KOPT-K1 (cell line): ENCODE measurements at regions not wholly inside any gene's neighbourhood (a gene's known extent, or its start where the extent isn't known, plus 50 kb on each side); places are given as distances from the start of the nearest gene placed in this dataset.
"Not testable (repeated sequence)": the region's sequence is repeated elsewhere in the genome, so short reads cannot be mapped to it uniquely, and the experiment has no call there.

ENCODE experiments used
- H3K27ac ChIP-seq: fragments of 200-600 bp; sonication (generic); 2 replicates; pipeline ENCODE4 v1.5.1; 2016; ENCODE audit warnings: antibody characterized with exemption, mild to moderate bottlenecking, low read depth, low read length; ENCODE audit not compliant: poor library complexity, severe bottlenecking
- H3K36me3 ChIP-seq: fragments of 200-600 bp; sonication (generic); 2 replicates; pipeline ENCODE4 v1.5.1; 2017; ENCODE audit warnings: antibody characterized with exemption, mild to moderate bottlenecking, low read length, moderate library complexity; ENCODE audit not compliant: insufficient read depth
- H3K9me3 ChIP-seq: fragments of 200-600 bp; sonication (generic); 2 replicates; pipeline ENCODE4 v1.5.1; 2017; ENCODE audit warnings: antibody characterized with exemption, low read length, mild to moderate bottlenecking; ENCODE audit not compliant: insufficient read depth, poor library complexity, severe bottlenecking

GRCh38 chr3:104392327-104392726 lies 974.4 kb upstream of the ALCAM start:
- Histone ChIP-seq H3K36me3 (no peaks in the 10 kb centered on the region), H3K27ac (no peak overlapping the region), H3K9me3 (no peaks in the 10 kb centered on the region)

- H3K9me3 ChIP-seq: no peaks in the 10 kb centered on the region
- H3K36me3 ChIP-seq: no peaks in the 10 kb centered on the region
- H3K27ac ChIP-seq: no peak overlapping the region
Observed at GRCh38 chr3:104396974-104397669, 969.6 kb upstream of the ALCAM start.

GRCh38 chr3:104397713-104398112 lies 969.0 kb upstream of the ALCAM start:
- H3K9me3 ChIP-seq: no peaks in the 10 kb centered on the region
- no peaks in the 10 kb centered on the region for H3K36me3 ChIP-seq
- no peak overlapping the region for H3K27ac ChIP-seq

- no peaks in the 10 kb centered on the region for H3K9me3 ChIP-seq
- H3K36me3 ChIP-seq: no peaks in the 10 kb centered on the region
- H3K27ac ChIP-seq: no peak overlapping the region
Observed at GRCh38 chr3:104402902-104403301, 963.8 kb upstream of the ALCAM start.

- no peak overlapping the region for H3K27ac ChIP-seq
- no peaks in the 10 kb centered on the region for H3K36me3 ChIP-seq
Observed at GRCh38 chr3:104411757-104412156, 955.0 kb upstream of the ALCAM start.

GRCh38 chr3:104412608-104413580 lies 953.8 kb upstream of the ALCAM start:
- no peaks in the 10 kb centered on the region for H3K36me3 ChIP-seq
- no peak overlapping the region for H3K27ac ChIP-seq

More at GRCh38 chr3:104411757-104412156, 955.0 kb upstream of the ALCAM start:
- H3K9me3 ChIP-seq: no peaks in the 10 kb centered on the region

GRCh38 chr3:104428337-104428925 lies 938.3 kb upstream of the ALCAM start:
- H3K27ac ChIP-seq: no peak overlapping the region
- H3K9me3 ChIP-seq: no peaks in the 10 kb centered on the region
- H3K36me3 ChIP-seq: no peaks in the 10 kb centered on the region

More at GRCh38 chr3:104412608-104413580, 953.8 kb upstream of the ALCAM start:
- no peaks in the 10 kb centered on the region for H3K9me3 ChIP-seq

- Histone ChIP-seq H3K36me3 (no peaks in the 10 kb centered on the region), H3K9me3 (no peaks in the 10 kb centered on the region), H3K27ac (no peak overlapping the region)
Observed at GRCh38 chr3:104429727-104430126, 937.0 kb upstream of the ALCAM start.

GRCh38 chr3:104436506-104436905 lies 930.2 kb upstream of the ALCAM start:
- H3K9me3 ChIP-seq: no peaks in the 10 kb centered on the region
- no peak overlapping the region for H3K27ac ChIP-seq
- no peaks in the 10 kb centered on the region for H3K36me3 ChIP-seq

GRCh38 chr3:104437131-104437750 lies 929.5 kb upstream of the ALCAM start:
- H3K9me3 ChIP-seq: no peaks in the 10 kb centered on the region
- no peaks in the 10 kb centered on the region for H3K36me3 ChIP-seq
- no peak overlapping the region for H3K27ac ChIP-seq

GRCh38 chr3:104437891-104438290 lies 928.8 kb upstream of the ALCAM start:
- H3K36me3 ChIP-seq: no peaks in the 10 kb centered on the region
- no peak overlapping the region for H3K27ac ChIP-seq
- no peaks in the 10 kb centered on the region for H3K9me3 ChIP-seq

- Histone ChIP-seq H3K27ac (no peak overlapping the region), H3K9me3 (no peaks in the 10 kb centered on the region), H3K36me3 (no peaks in the 10 kb centered on the region)
Observed at GRCh38 chr3:104438706-104439105, 928.0 kb upstream of the ALCAM start.

GRCh38 chr3:104445252-104445919 lies 921.3 kb upstream of the ALCAM start:
- not testable (repeated sequence) for H3K9me3 ChIP-seq, H3K27ac ChIP-seq, H3K36me3 ChIP-seq

GRCh38 chr3:104447681-104448080 lies 919.0 kb upstream of the ALCAM start:
- no peak overlapping the region for H3K27ac ChIP-seq
- H3K36me3 ChIP-seq: no peaks in the 10 kb centered on the region
- H3K9me3 ChIP-seq: no peaks in the 10 kb centered on the region
